Upper lobe of right lung (tissue), 1 donor: ENCODE measurements at regions not wholly inside any gene's neighbourhood (a gene's known extent, or its start where the extent isn't known, plus 50 kb on each side); places are given as distances from the start of the nearest gene placed in this dataset.
"Not testable (repeated sequence)": the region's sequence is repeated elsewhere in the genome, so short reads cannot be mapped to it uniquely, and the experiment has no call there.

Experiments used
- ATAC-seq: fragments of 200-7000 bp; cut with Tn5 transposase; one replicate; pipeline ENCODE4 v1.9.1; 2020; ENCODE audit warnings: mild to moderate bottlenecking, moderate library complexity
- DNase-seq: peaks from one replicate; pipeline ENCODE4 v3.0.0-alpha.2; 2020
- H3K27ac ChIP-seq: fragments of 200-600 bp; one replicate; pipeline ENCODE4 v1.8.0; 2022
- H3K27me3 ChIP-seq: fragments of 200-600 bp; one replicate; pipeline ENCODE4 v1.8.0; 2022; ENCODE audit warnings: mild to moderate bottlenecking
- H3K36me3 ChIP-seq: fragments of 200-600 bp; one replicate; pipeline ENCODE4 v1.8.0; 2022
- H3K4me1 ChIP-seq: fragments of 200-600 bp; one replicate; pipeline ENCODE4 v1.8.0; 2022
- H3K4me3 ChIP-seq: fragments of 200-600 bp; one replicate; pipeline ENCODE4 v1.8.0; 2022; ENCODE audit warnings: mild to moderate bottlenecking
- H3K9me3 ChIP-seq: fragments of 200-600 bp; one replicate; pipeline ENCODE4 v1.8.0; 2022
- intact Hi-C: fragments of 100-400 bp; cut with DNase I; formaldehyde crosslinking; loops from one replicate; pipeline ENCODE4 v1.11.0; 2022
- TF ChIP-seq, protein P1 (sequence below): fragments of 200-600 bp; IDR thresholded peaks from one replicate; pipeline ENCODE4 v1.8.0; 2022; ENCODE audit warnings: antibody characterized with exemption
- donor health status: DM: no; HTN: yes; CAD: no; lungs with severe emphysema.

DNA sequence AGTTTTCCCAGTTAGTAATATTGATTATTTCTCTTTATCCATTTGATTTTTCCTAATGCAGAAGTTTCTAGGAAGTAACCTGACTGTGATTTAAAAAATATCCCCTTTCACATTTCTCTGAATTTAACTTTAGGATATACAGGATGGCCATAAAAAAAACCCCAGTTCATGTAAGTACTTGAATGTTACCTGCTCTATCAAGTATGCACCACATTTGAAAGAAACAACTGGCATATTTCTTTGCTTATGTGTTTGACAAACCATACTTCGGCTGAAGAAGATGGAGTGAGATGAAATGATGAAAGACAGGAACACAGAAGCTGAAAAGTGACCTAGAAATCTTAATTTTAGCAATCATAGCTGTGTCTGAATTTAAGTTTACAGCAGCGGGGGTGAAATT is 374.0 kb upstream of the NOX3 start:
- Histone ChIP-seq H3K4me3 (no peak overlapping the region), H3K27ac (no peak overlapping the region), H3K4me1 (no peaks in the 10 kb centered on the region), H3K36me3 (no peaks in the 10 kb centered on the region), H3K27me3 (no peaks in the 10 kb centered on the region), H3K9me3 (no peaks in the 10 kb centered on the region)
- DNase-seq, result no peak
- TF ChIP-seq, protein P1, sequence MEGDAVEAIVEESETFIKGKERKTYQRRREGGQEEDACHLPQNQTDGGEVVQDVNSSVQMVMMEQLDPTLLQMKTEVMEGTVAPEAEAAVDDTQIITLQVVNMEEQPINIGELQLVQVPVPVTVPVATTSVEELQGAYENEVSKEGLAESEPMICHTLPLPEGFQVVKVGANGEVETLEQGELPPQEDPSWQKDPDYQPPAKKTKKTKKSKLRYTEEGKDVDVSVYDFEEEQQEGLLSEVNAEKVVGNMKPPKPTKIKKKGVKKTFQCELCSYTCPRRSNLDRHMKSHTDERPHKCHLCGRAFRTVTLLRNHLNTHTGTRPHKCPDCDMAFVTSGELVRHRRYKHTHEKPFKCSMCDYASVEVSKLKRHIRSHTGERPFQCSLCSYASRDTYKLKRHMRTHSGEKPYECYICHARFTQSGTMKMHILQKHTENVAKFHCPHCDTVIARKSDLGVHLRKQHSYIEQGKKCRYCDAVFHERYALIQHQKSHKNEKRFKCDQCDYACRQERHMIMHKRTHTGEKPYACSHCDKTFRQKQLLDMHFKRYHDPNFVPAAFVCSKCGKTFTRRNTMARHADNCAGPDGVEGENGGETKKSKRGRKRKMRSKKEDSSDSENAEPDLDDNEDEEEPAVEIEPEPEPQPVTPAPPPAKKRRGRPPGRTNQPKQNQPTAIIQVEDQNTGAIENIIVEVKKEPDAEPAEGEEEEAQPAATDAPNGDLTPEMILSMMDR, result no peak
- intact Hi-C loops, result no loop called here
- ATAC-seq, result no peak

DNA sequence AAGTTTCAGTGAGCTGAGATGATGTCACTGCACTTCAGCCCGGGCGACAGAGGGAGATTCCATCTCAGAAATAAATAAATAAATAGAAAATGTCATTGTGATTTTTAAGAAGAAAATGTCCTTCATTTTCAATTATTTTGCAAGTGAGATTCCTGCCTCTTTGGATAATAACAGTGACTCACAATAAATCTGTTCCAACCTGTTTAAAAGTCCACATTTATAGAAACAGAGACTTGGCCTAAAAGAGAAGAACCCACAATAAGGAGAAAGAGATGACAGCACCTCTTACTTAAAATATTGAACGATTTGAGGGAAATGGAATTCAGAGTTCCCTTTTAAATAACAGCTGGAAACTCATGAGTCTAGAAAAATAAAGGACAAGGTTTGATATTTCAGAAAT is 373.4 kb upstream of the NOX3 start:
- intact Hi-C loops, result no loop called here
- H3K27ac ChIP-seq, result no peak overlapping the region
- no peaks in the 10 kb centered on the region for H3K9me3 ChIP-seq
- no peaks in the 10 kb centered on the region for H3K36me3 ChIP-seq
- H3K4me1 ChIP-seq, result no peaks in the 10 kb centered on the region
- H3K4me3 ChIP-seq, result no peak overlapping the region
- TF ChIP-seq, protein P1, result no peak
- ATAC-seq, result no peak
- H3K27me3 ChIP-seq, result no peaks in the 10 kb centered on the region
- DNase-seq, result no peak

DNA sequence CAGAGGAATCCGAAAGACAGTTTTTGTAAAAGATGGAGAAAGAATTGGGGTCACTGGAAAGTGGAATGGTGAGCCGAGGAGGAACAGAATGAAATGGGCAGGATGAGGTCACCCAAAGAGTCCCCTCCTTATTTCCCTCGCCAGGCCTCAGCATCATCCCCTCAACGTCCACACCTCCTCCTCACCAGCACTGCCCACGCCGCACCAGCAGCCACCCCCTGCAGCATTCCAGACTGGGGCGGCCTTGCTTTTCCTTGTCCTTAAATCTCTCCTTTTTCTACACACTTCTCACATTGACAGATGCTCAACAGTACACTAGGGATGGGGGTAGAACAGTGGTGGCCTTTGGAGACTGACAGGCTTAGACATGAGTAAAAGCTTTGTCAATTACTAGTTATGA is 363.1 kb upstream of the NOX3 start:
- H3K27me3 ChIP-seq, result no peaks in the 10 kb centered on the region
- intact Hi-C loops, result no loop called here
- H3K27ac ChIP-seq, result no peak overlapping the region
- DNase-seq (no peak), ATAC-seq (no peak)
- no peaks in the 10 kb centered on the region for H3K4me1 ChIP-seq
- no peak overlapping the region for H3K4me3 ChIP-seq
- TF ChIP-seq, protein P1, result no peak
- H3K9me3 ChIP-seq, result no peaks in the 10 kb centered on the region
- H3K36me3 ChIP-seq, result no peaks in the 10 kb centered on the region

DNA sequence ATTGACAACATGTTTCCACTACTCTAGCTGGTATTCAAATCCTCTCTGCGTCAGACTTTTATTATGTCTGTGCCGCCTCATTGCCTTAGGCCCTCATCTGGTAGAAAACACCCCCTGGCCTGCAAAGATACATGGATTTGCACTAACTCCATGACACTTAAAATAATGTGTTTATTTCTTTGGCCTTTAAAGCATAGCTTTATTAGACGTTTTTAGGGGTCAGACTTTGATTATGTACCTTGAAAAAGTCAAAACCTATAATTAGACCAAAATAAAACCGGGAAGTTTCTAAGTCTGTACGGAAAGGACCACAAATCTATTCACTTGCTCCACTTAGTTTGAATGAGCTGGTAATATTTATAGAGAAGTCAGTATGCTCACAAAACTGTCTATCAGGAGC is 357.9 kb upstream of the NOX3 start:
- DNase-seq (no peak), ATAC-seq (no peak)
- no peaks in the 10 kb centered on the region for H3K36me3 ChIP-seq

DNA sequence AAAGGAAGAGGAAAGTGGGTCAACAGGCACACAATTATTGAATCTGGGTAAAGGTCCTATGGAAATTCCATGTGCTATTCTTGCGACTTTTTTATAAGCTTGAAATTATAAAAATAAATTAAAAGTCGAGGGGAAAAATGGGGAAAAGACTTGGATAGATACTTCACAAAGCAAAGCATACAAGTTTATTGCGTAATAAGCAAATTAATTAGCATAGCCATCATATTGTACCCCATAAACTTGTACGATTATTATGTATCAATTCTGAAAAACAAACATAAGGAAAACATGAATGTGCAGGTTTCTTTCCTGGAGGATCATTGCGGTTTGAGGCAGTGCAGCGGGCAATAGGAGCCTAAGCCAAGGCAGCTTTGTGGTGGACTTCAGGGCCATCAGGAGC is 351.6 kb upstream of the NOX3 start:
- intact Hi-C loops, result no loop called here
- Histone ChIP-seq H3K4me1 (no peaks in the 10 kb centered on the region), H3K36me3 (no peaks in the 10 kb centered on the region), H3K27ac (no peak overlapping the region), H3K27me3 (no peaks in the 10 kb centered on the region), H3K9me3 (no peaks in the 10 kb centered on the region), H3K4me3 (no peak overlapping the region)
- ATAC-seq (no peak), DNase-seq (no peak)
- TF ChIP-seq, protein P1, result no peak

More for the DNA sequence above, 357.9 kb upstream of the NOX3 start:
- no peak overlapping the region for H3K4me3 ChIP-seq
- H3K9me3 ChIP-seq, result no peaks in the 10 kb centered on the region
- no peak overlapping the region for H3K27ac ChIP-seq
- no peaks in the 10 kb centered on the region for H3K4me1 ChIP-seq
- TF ChIP-seq, protein P1, result no peak
- intact Hi-C loops, result no loop called here
- no peaks in the 10 kb centered on the region for H3K27me3 ChIP-seq

DNA sequence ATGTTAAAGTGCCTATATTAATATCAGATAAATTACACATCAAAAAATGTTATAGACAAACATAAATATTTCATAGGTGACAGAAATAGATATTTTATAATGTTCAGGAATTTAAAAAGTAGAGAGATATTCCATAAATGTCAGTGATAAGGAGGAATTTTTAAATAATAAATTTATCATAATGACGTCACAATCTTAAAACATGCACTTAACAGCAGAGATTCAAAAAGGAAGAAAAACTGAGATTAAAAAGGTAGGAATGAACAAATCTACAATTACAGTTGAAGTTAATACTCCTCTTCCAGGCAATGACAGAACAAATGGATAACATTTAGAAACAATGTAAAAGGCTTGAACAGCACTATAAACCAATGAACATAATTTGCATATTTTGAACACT is 345.4 kb upstream of the NOX3 start:
- Histone ChIP-seq H3K9me3 (peaks cover 4% of the 10 kb centered on the region), H3K4me1 (no peaks in the 10 kb centered on the region), H3K36me3 (no peaks in the 10 kb centered on the region), H3K4me3 (no peak overlapping the region), H3K27ac (no peak overlapping the region), H3K27me3 (no peaks in the 10 kb centered on the region)
- TF ChIP-seq, protein P1, result no peak
- no peak for ATAC-seq
- intact Hi-C loops, result no loop called here
- no peak for DNase-seq

DNA sequence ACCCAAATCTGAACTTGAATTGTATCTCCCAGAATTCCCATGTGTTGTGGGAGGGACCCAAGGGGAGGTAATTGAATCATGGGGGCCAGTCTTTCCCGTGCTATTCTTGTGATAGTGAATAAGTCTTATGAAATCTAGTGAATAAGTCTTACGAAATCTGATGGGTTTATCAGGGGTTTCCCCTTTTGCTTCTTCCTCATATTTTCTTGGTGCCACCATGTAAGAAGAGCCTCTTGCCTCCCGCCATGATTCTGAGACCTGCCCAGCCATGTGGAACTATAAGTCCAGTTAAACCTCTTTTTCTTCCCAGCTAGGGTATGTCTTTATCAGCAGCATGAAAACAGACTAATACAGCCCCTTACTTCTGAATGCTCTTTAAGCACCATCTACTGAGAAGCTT is 343.2 kb upstream of the NOX3 start:
- H3K27me3 ChIP-seq, ATAC-seq, DNase-seq, intact Hi-C loops, H3K36me3 ChIP-seq, H3K4me1 ChIP-seq, H3K4me3 ChIP-seq, H3K9me3 ChIP-seq, H3K27ac ChIP-seq: not testable (repeated sequence)
